GM19438 (cell line): ENCODE measurements at regions not wholly inside any gene's neighbourhood (a gene's known extent, or its start where the extent isn't known, plus 50 kb on each side); places are given as distances from the start of the nearest gene placed in this dataset.

Experiments used
- ATAC-seq: cut with Tn5 transposase; IDR thresholded peaks from one replicate; pipeline ENCODE4 v1.9.1; 2021; ENCODE audit warnings: low read depth; ENCODE audit not compliant: unreplicated experiment

GRCh38 chr20:51221103-51221502, 198.2 kb upstream of the KCNG1 start:
- ATAC-seq = no peak

GRCh38 chr20:51220293-51220706, 197.4 kb upstream of the KCNG1 start:
- no peak for ATAC-seq

- no peak for ATAC-seq
These were observed 196.6 kb upstream of the KCNG1 start for GRCh38 chr20:51219544-51219943.

- ATAC-seq = no peak
These were observed 195.7 kb upstream of the KCNG1 start for GRCh38 chr20:51218603-51219002.

GRCh38 chr20:51217347-51218045, 194.6 kb upstream of the KCNG1 start:
- no peak for ATAC-seq

- no peak for ATAC-seq
These were observed 193.9 kb upstream of the KCNG1 start for GRCh38 chr20:51216850-51217249.

GRCh38 chr20:51212816-51213215, 189.9 kb upstream of the KCNG1 start:
- ATAC-seq = no peak

- ATAC-seq = no peak
These were observed 188.3 kb upstream of the KCNG1 start for GRCh38 chr20:51211191-51211590.

- no peak for ATAC-seq
These were observed 187.2 kb upstream of the KCNG1 start for GRCh38 chr20:51210084-51210483.

- ATAC-seq = no peak
These were observed 185.3 kb upstream of the KCNG1 start for GRCh38 chr20:51208162-51208561.

GRCh38 chr20:51206032-51206662, 183.2 kb upstream of the KCNG1 start:
- ATAC-seq = no peak

GRCh38 chr20:51204794-51205193, 181.9 kb upstream of the KCNG1 start:
- ATAC-seq = no peak

GRCh38 chr20:51204051-51204715, 181.3 kb upstream of the KCNG1 start:
- ATAC-seq = no peak

GRCh38 chr20:51202304-51202703, 179.4 kb upstream of the KCNG1 start:
- no peak for ATAC-seq

- no peak for ATAC-seq
These were observed 177.0 kb upstream of the KCNG1 start for GRCh38 chr20:51199920-51200319.

GRCh38 chr20:51198876-51199523, 176.1 kb upstream of the KCNG1 start:
- ATAC-seq = no peak

GRCh38 chr20:51198238-51198637, 175.3 kb upstream of the KCNG1 start:
- no peak for ATAC-seq

GRCh38 chr20:51196991-51197651, 174.2 kb upstream of the KCNG1 start:
- ATAC-seq = no peak

GRCh38 chr20:51195990-51196389, 173.1 kb upstream of the KCNG1 start:
- ATAC-seq = no peak

GRCh38 chr20:51195419-51195901, 172.6 kb upstream of the KCNG1 start:
- no peak for ATAC-seq
